GM23338 (cell line): ENCODE measurements at regions not wholly inside any gene's neighbourhood (a gene's known extent, or its start where the extent isn't known, plus 50 kb on each side); places are given as distances from the start of the nearest gene placed in this dataset.

Experiments
- POLR2AphosphoS5 ChIP-seq: IDR thresholded peaks from 2 replicates; pipeline ENCODE4 v1.6.1; 2016; ENCODE audit warnings: antibody characterized with exemption, low read depth
- TF ChIP-seq, protein P1 (sequence below), 2 experiments: fragments of 200-600 bp in 1 of 2; sonication (generic) in 1 of 2; conservative IDR thresholded peaks; 2 replicates each; pipeline versions ENCODE4 v1.5.1 to v1.6.1; 2016 to 2017; ENCODE audit warnings: antibody characterized with exemption in 2 of 2, low read depth in 2 of 2, mild to moderate bottlenecking in 2 of 2, moderate library complexity in 1 of 2
- TF ChIP-seq, protein P2 (sequence below): IDR thresholded peaks from 2 replicates; pipeline ENCODE4 v1.6.1; 2016; ENCODE audit warnings: antibody characterized with exemption

DNA sequence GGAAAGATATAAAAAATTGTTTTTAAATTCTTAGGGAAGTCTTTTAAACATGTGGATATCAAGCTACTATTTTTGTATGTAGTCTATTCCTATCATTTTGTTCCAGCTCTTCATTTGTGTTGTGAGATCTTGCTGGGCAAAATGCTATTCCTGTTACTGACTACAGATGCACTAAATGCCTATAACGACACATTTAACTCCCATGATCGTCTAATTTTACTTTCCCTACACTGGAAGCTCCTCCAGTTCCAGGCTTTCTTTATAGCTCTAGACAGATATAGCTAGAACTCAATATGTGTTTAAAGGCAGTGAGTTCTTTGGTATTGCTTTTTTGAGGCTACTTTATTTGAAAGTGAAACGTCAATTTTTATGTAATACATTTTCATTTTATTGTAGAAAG lies 971.5 kb upstream of the CITED2 start:
- TF ChIP-seq, protein P1, sequence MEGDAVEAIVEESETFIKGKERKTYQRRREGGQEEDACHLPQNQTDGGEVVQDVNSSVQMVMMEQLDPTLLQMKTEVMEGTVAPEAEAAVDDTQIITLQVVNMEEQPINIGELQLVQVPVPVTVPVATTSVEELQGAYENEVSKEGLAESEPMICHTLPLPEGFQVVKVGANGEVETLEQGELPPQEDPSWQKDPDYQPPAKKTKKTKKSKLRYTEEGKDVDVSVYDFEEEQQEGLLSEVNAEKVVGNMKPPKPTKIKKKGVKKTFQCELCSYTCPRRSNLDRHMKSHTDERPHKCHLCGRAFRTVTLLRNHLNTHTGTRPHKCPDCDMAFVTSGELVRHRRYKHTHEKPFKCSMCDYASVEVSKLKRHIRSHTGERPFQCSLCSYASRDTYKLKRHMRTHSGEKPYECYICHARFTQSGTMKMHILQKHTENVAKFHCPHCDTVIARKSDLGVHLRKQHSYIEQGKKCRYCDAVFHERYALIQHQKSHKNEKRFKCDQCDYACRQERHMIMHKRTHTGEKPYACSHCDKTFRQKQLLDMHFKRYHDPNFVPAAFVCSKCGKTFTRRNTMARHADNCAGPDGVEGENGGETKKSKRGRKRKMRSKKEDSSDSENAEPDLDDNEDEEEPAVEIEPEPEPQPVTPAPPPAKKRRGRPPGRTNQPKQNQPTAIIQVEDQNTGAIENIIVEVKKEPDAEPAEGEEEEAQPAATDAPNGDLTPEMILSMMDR (conservative IDR thresholded peaks at IDR 0.05; ENCODE audit: low read depth in 2 of 2) = no peak
- no peak for TF ChIP-seq POLR2AphosphoS5
- TF ChIP-seq, protein P2, sequence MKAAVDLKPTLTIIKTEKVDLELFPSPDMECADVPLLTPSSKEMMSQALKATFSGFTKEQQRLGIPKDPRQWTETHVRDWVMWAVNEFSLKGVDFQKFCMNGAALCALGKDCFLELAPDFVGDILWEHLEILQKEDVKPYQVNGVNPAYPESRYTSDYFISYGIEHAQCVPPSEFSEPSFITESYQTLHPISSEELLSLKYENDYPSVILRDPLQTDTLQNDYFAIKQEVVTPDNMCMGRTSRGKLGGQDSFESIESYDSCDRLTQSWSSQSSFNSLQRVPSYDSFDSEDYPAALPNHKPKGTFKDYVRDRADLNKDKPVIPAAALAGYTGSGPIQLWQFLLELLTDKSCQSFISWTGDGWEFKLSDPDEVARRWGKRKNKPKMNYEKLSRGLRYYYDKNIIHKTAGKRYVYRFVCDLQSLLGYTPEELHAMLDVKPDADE = no peak
